Right hindlimb (tissue), 1 donor: ENCODE measurements at regions not wholly inside any gene's neighbourhood (a gene's known extent, or its start where the extent isn't known, plus 50 kb on each side); places are given as distances from the start of the nearest gene placed in this dataset.
"Not testable (repeated sequence)": the region's sequence is repeated elsewhere in the genome, so short reads cannot be mapped to it uniquely, and the experiment has no call there.

Experiments
- DNase-seq: peaks from one replicate; pipeline ENCODE4 v3.0.0-alpha.2; 2018

DNA sequence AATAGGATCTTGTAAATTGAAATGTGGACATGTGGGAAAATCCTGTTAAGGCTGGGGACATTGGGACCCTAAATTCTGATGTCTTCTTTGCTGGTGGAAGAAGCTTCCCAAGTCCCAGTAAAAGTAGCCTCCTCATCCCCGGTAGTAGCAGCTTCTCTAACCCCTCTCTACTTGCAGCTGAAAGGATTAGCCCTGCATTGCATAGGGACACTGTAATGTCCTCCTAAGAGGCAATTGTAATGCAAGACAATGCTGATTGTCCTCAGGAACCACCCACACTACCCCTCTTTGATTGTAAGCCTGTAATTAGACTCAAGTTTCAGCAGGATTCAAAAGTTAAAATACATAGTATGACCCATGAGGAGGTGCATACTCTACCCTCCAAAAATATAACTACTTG is 1938.4 kb upstream of the C9orf72 start:
- no peak for DNase-seq

DNA sequence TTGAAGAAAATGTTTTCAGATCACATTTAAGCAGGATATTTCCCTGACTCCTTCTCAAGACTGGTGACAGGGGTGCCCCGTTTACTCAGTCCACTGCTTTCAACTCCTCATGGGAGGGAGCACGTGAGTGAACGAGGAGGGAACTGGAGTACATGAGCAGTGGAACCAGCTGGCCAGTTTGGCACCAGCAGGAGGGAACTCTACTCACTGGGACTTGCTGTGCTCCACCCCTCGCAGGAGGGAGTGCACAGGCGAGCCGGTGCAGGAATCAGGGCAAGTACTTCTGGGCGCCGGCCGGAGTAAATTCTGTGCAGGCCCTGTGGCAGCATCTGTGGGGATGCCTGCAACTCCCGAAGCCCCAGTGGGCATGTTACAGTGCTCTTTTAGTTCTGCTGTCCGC is 1941.1 kb upstream of the C9orf72 start:
- no peak for DNase-seq

DNA sequence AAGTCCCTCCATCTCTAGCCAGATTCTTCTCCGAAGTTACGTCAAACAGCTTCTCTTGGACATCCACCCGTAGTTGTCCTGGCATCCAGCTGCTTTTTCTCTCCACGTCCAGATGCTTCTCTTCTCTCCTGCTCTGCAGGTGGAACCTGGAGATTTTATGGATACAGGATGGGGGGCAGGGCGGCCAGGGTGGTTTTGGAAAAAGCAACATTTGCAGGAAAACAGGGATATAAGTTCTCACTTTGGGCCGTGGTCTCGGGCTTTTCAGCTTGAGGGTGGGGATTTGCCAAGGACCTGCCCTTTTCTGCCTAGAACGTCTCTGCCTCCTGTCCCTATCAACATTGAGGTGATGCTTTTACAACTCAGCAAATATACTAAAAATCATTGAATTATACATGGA is 1941.6 kb upstream of the C9orf72 start:
- DNase-seq = no peak

DNA sequence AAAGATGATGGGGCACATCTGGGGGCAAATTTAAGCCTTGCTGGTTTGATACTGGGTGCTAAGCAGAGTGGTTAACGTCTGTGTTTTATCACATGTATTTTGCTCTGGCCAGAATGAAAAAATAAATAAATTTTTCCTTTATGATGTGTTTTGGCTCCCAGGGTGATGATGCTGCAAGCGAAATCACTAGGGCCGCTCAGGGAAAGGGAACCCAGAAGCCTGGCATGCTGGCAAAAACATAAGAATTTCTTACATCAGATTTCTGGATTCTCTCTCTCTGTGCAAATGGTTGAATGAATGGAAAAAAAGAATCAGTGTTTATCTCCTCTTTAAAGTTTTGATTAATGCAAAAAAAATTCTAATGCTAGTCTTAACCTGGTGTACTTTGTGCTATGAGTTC is 1975.2 kb upstream of the C9orf72 start:
- no peak for DNase-seq

DNA sequence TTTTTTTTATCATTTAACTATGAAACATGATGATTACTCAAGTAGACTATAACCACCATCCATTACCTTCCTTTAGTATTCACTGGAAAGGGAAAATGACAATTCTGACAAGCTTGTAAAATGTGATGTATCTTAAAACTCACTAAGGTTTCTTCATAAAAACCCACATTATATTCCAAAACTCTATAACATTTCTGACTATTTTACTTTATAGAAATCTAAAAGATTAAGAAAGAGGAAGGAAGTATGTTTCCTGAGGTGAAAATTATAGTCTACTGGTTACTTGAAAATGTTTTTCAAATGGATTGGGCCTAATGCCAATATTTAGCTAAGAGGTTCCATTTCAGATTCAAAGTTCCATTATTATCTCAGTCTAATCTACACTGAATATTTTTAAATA is 1982.2 kb upstream of the C9orf72 start:
- no peak for DNase-seq

DNA sequence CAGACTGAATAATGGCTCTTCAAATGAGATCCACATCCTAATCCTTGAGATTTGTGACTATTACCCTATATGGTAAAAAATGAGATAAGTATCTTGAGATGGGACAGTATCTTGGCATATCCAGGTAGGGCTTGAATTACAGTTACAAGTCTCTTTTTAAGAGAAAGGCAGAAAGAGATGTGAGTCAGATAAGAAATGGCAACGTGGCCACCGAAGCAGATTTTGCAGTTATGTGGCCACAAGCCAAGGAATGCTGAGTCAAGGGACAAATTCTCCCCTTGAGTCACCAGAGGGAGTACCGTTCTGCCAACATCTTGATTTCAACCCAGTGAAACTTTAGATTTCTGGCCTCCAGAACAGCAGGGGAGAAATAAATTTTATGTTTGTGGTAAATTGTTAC is 1983.0 kb upstream of the C9orf72 start:
- no peak for DNase-seq

DNA sequence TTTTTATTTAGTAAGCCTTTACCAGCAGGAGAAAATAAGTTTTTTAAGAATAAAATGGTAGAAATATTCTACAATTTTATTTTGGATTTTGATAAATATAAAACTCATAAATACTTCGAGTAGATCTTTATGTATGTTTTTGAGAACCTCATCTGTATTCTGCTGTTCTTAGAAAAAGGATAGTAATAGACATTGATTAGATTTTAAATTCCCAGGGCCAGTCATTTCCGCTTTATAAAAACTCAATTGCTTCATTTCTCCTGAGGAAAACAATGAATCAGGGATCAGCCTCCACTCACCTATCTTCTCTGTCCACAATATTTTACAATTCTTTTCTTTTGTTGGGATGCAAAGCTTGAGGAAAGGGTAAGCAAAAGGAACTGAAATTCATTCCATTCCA is 1983.5 kb upstream of the C9orf72 start:
- no peak for DNase-seq

DNA sequence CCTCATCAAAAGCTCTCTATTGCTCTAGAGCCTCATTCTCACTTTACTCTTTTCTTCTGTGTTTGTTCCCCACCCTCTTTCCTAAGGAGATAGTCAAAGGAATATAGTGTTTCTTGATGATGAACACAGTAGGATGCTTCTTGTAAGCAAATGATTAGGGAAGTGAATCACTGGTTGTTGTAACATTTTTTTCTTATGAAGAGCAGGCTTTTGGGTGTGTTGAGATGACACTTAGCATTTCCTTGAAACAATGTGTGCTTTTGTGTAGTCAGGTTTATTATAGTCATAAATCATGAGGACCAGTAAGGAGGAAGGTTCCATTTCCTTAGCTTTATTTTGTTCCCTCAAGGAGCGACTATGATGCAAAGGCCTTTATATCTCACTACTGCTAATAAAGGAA is 1991.3 kb upstream of the C9orf72 start:
- DNase-seq = no peak

DNA sequence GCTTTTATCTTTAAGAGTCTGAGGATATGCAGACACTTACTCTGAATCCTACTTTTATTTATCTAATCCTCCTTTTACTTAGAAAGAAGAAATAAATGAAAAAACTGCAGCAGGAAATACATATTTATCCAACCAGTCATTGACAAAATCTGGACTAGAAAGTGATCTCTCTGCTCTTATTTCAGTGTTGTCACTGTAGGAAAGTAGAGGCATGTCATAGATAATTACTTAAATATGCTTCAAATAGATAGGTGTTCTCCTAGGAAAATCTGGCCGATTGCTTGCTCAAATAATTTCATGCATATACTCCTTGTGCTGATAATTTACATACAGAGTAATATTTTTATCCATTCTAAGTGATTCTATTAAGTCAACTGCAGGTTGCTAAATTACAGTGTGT is 2001.9 kb upstream of the C9orf72 start:
- no peak for DNase-seq

DNA sequence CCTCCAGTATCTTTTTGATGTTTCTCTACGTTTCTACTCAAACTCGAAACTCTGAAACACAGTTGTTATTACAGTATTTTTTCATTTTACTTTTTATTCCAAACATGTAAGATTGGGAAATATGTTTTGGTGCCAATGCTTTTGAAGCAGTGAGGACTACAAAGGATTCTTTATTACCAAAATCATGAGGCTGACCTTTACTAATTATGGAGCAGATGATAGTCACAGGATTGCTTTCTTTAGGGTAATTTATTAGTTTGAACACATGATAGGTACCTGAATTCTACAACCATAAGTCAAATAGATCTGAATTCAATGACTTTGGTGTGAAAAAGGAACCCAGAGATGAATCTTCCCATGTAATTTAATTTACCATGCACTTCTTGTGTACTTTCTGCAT is 2015.1 kb upstream of the C9orf72 start:
- no peak for DNase-seq

DNA sequence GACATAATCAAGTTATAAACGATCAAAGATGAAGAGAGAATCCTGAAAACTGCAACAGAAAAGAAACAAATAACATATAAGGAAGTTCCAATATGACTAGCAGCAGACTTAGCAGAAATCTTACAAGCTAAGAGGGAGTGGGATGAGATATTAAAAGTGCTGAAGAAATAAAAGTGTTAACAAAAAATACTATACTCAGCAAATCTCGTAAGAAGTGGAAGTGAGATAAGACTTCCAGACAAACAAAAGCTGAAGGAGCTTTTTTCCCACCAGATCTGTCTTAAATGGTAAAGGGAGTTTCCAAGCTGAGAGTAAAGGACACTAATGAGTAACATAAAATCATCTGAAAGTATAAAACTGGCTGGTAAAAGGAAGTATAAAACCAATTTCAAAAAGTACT is 2036.0 kb upstream of the C9orf72 start:
- no peak for DNase-seq

DNA sequence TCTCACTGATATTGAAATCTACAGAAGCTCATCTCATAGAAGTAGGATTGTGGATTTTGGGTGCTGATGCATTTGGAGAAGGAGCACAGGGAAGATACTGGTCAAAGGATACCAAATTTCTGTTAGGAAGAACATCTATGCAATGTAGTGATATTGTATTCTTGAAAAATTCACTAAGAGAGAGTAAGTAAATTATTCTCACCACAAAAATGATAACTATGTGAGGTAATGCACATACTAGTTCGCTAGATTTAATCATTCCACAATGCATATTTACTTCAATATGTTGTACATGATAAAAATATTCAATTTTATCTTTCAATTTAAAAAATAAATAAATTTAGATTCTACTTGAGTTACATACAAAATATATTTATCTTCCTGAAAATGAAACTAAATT is 2040.5 kb upstream of the C9orf72 start:
- DNase-seq = no peak

DNA sequence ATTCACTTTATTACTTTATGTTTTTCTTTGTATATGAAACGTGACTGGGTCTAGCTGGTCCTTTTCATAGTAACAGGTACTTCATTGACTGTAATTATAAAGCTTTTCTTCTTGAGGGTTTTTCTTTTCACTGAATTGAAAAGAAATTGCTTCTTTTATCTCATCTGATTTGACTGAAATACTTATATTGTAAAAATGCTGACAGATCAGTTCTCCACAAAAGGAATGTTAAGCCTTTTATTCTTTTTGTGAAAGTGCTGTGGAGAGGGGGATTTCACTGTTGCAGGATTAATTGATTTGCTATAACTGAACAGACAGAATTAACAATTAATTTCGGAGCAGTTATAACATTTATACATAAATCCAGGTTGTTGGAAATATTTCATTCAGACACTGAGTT is 2043.6 kb upstream of the C9orf72 start:
- no peak for DNase-seq

DNA sequence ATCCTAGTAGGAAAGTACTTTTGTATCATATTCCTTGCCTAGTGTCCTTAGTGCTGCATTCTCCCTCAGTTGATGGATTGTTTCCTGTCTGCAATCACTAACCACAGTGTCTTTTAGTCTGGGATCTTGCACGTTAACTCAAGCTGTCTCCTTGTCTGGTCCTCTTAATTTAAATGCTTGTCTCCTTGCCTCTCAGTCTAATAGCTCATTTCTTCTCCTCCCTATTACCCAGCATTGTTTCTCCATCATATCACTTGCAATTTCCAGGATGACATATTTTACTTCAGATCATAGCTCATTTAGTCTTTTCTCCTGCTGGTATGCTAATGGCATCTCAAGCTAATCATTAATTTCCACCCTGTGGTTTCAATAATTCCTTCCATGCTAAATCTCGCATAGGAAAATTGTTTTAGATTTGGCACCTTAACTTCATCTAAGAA is 2052.0 kb upstream of the C9orf72 start:
- no peak for DNase-seq

DNA sequence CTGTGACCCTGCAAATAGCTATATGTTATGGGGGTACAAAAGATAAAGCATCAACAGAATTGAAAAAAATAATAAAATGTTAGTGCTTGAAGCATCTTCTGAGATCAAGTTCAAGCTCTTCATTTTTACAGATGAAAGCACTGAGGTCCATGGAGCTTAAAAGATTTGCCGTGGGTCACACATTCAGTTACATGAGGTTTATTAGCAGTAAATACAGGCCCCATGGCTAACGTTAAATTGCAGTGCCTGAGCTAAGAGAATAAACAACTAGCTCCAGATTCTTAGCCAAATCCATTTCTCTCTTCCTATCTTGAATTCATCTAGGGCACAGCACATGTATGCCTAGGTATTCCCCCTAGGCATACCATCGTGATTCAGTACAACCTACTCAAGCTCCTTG is 2052.7 kb upstream of the C9orf72 start:
- DNase-seq = no peak

DNA sequence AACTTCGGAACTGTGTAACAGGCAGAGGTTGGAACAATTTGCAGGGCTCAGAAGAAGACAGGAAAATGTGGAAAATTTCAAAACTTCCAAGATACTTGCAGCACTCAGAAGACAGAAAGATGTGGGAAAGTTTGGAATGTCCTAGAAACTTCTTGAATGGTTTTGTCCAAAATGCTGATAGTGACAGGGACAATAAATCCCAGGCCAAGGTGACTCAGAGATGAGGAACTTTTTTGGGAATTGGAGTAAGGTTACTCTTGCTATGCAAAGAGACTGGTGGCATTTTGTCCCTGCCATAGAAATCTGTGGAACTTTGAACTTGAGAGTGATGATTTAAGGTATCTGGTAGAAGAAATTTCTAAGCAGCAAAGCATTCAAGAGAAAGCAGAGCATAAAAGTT is 2055.6 kb upstream of the C9orf72 start:
- DNase-seq = not testable (repeated sequence)

DNA sequence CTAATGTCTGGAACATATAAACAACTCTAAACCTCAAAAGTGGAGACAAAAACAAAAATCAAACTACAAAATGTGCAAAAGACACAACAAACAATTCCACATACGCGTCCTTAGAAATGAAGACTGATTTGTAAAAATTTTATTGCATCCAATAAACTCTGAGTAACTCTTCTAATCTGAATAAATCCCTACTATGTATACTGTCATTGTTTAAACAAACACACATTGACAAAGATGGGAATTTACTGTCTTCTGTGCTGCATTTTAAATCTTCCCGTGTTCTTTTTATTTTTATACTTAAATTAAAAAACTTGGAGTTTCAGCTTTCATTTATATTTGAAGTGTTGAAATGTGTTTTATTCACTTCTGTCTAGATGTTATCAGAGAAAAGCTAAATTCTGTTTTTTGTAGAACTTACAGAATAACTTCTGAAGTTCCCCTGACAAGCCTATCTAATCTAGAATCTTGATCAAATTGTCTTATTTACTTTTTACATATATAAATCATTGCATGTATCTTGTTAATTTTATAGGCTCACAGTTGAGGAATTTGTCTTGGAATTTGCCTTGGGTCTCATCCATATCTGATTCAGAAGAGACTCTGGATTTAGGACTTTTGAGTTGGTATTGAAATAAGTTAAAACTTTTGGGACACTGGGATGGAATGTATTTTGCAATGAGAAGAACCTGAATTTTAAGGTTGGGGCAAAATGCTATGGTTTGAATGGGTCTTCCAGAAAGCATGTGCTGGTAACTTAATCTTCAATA is 2064.4 kb upstream of the C9orf72 start:
- DNase-seq = no peak

DNA sequence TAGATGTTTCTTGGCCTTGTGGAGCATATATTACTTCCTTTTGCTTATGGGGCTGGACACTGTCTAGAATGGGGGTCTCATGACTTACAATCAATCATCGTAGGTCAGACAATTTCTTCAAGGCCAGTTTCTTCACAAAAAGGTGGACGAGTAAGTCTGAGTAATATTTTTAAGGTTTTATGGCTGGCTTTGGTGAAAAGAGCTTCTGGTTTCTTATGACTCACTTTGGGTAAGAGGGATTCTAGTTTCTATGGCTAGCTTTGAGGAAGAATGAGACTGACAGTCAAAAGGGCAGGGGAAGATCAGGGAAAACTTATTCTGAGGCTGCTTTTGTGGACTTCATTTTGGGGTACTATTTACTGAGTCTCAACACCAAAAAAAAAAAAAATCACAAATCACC is 2067.2 kb upstream of the C9orf72 start:
- DNase-seq = no peak

DNA sequence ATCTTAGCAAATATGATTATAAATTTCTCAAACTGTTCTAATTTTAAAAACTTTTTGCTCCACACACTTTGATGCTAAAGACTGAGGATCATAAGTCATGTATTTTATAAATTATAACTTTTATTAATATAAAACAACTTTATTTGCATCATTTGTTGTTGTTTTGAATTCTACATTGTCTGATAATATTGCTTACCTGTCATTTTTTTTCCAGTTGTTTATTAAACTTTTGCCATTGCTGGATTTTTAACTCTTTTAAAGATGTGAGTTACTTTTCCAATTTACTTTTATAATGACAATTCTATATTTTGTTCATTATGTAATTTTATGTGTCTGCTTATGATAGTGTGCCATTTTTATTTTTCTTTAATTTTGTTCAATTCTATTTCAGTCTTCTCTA is 2071.2 kb upstream of the C9orf72 start:
- no peak for DNase-seq

DNA sequence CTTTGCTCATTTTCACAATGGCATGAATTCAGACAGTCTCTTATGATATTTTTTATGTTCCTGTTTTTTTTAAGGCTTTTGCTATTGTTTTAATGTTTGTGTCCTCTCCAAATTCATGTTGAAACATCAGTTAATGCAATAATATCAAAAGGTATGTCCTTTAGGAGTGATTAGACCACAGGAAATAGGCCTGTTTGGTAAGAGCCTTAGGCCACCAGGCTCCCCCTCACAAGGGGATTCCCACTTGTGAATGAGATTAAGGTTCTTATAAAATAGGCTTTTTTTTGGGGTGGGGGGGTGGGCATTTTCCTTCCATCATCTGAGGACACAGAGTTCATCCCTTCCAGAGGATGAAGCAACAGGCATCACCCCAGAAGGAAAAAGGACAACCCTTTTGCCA is 2074.2 kb upstream of the C9orf72 start:
- no peak for DNase-seq

DNA sequence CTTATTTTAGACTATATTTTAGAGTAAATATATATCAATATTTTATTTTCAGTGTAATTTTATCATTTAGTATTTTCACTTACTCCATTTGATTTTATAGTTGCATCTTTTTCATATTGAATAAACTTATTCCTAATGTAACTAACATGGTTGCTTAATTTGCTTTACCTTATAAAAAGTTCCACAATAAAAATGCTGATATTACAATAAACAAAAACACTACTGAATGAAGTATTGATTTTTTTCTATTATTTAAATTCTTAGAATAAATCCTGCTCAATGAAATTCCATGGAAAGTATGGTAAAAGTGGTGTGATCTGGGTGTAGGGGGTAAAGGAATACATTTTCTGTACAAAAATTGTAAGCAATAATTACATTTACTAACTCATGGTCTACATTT is 2074.9 kb upstream of the C9orf72 start:
- no peak for DNase-seq

DNA sequence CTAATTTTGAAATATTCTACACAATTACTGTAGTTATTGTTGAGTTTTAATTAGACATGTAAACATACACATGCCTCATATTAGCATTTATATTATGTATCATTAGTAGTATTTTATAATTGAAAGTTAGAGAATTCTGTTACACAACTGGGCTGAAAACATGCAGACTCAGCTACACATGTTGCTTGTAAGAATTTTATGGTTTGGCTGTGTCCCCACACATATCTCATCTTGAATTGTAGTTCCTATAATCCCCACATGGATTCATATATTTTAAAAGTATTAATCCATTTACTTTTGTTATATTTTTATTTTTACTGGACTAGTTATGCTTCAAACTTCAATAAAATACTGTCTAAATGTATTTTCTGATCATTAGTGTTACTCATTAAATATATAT is 2075.3 kb upstream of the C9orf72 start:
- no peak for DNase-seq

DNA sequence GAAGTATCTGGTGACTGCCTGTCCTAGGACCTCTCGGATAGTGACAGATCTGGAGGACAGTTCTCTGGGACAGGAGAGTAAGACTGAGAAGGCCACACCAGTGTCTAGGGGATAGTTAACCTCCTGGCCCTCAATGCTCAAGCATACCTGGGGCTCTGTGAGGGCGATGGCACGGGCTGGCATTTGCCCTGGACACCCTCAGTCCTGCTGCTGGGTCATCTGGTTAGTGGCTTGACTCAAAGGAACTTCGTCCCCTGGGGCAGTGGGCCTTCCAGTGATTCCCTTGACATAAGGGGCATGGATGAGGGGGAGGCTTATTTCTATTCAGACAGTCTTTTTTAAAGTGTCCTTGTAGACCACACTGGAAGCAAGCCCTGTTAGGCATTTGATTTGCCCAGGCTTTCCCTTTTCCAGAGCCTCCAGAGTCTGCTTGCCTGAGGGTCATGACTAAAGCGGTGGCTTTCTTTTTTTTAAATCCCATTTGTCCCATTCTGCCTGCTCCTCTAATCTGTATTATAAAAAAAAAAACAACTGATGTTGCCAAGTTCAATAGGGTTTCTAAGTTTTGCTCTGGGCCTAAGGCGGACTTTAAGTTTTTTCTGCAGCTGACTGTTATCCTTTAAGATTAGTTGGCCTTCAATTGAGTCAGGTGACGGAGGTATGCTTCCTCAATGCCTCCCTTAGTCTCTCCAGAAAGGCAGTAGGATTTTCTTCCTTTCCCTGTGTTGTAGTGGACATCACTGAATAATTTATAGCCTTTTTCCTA is 2083.5 kb upstream of the C9orf72 start:
- DNase-seq = no peak

DNA sequence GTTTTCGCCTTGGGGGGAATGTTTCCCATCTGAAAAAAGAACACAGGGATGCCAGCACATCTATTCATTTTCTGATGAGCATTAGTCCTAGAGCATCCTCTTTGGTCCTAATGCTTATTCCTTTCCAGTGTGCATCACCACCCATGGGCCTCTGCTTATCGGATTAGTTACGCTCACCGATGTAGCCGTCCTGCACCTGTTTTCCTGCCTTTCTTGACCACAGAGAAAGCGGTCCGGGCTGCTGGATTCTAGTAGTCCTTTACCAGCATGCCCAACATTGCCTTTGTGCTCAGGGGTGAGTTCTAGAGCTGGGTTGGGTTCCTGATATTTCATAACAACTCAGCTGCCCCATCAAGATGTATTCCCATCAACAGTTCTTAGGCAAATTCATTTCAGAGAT is 2084.5 kb upstream of the C9orf72 start:
- no peak for DNase-seq

DNA sequence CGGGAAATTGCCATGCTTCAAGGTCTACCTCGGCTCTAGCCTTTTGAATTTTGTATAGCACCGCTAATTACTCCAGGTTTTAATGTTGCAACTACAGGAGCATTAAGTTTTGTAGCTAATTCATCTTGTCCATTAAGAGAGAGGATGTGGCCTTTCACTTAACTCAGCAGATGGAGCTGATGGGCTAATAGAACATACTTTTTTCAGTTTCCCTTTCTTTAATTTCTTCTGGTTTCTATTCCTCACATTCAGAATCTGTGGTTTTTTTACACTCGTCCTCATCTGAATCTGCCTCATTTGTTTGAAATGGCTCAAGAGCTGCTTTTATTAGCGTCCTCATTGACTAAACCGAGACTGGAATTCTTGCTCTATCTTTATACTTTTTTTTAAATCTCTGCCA is 2085.7 kb upstream of the C9orf72 start:
- no peak for DNase-seq
